DND-41 (cell line): ENCODE measurements at regions not wholly inside any gene's neighbourhood (a gene's known extent, or its start where the extent isn't known, plus 50 kb on each side); places are given as distances from the start of the nearest gene placed in this dataset.

ENCODE experiments used
- EZH2 ChIP-seq: IDR thresholded peaks from 3 replicates; pipeline ENCODE4 v1.6.1; 2012; ENCODE audit warnings: borderline replicate concordance, low read depth, mild to moderate bottlenecking, moderate library complexity, low read length, inconsistent platforms; ENCODE audit not compliant: severe bottlenecking
- TF ChIP-seq, protein P1 (sequence below): IDR thresholded peaks from 2 replicates; pipeline ENCODE4 v1.5.1; 2012; ENCODE audit warnings: borderline replicate concordance, low read length, moderate library complexity, mild to moderate bottlenecking; ENCODE audit not compliant: poor library complexity, severe bottlenecking; ENCODE audit errors: extremely low read depth

DNA sequence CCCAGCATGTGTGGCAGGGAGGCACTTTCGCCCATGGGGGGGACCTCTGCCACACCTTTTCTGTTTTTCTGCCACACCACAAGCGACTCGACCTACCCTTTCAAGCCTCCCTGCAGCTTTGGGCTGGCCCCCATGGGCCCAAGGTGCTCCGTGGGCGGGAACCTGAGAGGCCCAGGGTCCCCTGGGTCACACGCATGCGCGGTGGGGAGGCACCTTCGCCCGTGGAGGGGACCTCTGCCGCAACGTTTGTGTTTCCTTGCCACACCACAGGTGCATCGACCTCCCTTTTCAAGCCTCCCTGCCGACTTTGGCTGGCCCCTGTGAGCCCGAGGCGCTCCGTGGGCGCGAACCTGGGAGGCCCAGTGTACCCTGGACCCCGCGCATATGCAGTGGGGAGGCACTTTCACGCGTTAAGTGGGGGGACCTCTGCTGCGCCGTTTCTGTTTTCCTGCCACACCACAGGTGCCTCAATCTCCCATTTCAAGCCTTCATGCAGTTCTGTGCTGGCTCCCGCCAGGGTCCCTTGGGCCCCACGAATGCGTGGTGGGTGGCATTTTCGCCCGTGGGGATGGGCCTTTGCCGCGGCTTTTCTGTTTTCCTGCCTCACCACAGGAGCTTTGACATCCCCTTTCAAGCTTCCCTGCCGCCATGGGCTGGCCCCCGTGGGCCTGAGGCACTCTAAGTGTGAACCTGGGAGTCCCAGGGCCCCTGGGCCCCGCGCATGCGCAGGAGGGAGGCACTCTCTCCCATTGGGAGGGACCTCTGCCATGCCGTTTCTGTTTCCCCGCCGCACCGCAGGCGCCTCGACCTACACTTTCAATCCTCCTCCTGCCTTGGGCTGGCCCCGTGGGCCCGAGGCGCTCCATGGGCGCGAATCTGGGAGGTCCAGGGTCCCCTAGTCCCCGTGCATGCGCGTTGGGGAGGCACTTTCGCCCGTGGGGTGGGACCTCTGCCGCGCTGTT is 332.2 kb downstream of the ALG10 start:
- TF ChIP-seq, protein P1, sequence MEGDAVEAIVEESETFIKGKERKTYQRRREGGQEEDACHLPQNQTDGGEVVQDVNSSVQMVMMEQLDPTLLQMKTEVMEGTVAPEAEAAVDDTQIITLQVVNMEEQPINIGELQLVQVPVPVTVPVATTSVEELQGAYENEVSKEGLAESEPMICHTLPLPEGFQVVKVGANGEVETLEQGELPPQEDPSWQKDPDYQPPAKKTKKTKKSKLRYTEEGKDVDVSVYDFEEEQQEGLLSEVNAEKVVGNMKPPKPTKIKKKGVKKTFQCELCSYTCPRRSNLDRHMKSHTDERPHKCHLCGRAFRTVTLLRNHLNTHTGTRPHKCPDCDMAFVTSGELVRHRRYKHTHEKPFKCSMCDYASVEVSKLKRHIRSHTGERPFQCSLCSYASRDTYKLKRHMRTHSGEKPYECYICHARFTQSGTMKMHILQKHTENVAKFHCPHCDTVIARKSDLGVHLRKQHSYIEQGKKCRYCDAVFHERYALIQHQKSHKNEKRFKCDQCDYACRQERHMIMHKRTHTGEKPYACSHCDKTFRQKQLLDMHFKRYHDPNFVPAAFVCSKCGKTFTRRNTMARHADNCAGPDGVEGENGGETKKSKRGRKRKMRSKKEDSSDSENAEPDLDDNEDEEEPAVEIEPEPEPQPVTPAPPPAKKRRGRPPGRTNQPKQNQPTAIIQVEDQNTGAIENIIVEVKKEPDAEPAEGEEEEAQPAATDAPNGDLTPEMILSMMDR = no peak
- TF ChIP-seq EZH2 = no peak
